ENCODE measurements at regions not wholly inside any gene's neighbourhood (a gene's known extent, or its start where the extent isn't known, plus 50 kb on each side); places are given as distances from the start of the nearest gene placed in this dataset.
"Not testable (repeated sequence)": the region's sequence is repeated elsewhere in the genome, so short reads cannot be mapped to it uniquely, and the experiment has no call there.

- not testable (repeated sequence) for FAIRE-seq; DNase-seq (ENCODE audit: insufficient read length, low spot score)
These were observed 56.2 kb upstream of the CCZ1B start for GRCh38 chr7:6882321-6882721.

GRCh38 chr7:6883756-6884155 lies 57.7 kb upstream of the CCZ1B start:
- not testable (repeated sequence) for FAIRE-seq; DNase-seq (ENCODE audit: insufficient read length, low spot score)

GRCh38 chr7:6886198-6886597 lies 60.1 kb upstream of the CCZ1B start:
- DNase-seq (ENCODE audit: insufficient read length, low spot score): no peak
- FAIRE-seq: no peak
- TF ChIP-seq CTCF (IDR thresholded peaks at IDR 0.05; ENCODE audit: insufficient read depth, missing control alignments): no peak

- not testable (repeated sequence) for FAIRE-seq; DNase-seq (ENCODE audit: insufficient read length, low spot score)
These were observed 62.4 kb upstream of the CCZ1B start for GRCh38 chr7:6888267-6889045.

GRCh38 chr7:6889252-6889812 lies 63.3 kb upstream of the CCZ1B start:
- DNase-seq (ENCODE audit: insufficient read length, low spot score) (no peak), FAIRE-seq (no peak)
- TF ChIP-seq CTCF (IDR thresholded peaks at IDR 0.05; ENCODE audit: insufficient read depth, missing control alignments): no peak

GRCh38 chr7:6902097-6902518 lies 76.0 kb upstream of the CCZ1B start:
- DNase-seq (ENCODE audit: insufficient read length, low spot score); FAIRE-seq: not testable (repeated sequence)

GRCh38 chr7:6903289-6903688 lies 77.2 kb upstream of the CCZ1B start:
- FAIRE-seq; DNase-seq (ENCODE audit: insufficient read length, low spot score): not testable (repeated sequence)

GRCh38 chr7:6903792-6904191 lies 77.7 kb upstream of the CCZ1B start:
- DNase-seq (ENCODE audit: insufficient read length, low spot score); FAIRE-seq: not testable (repeated sequence)

- no peak for DNase-seq (ENCODE audit: insufficient read length, low spot score)
- FAIRE-seq: no peak
- no peak for TF ChIP-seq CTCF (IDR thresholded peaks at IDR 0.05; ENCODE audit: insufficient read depth, missing control alignments)
These were observed 91.2 kb upstream of the CCZ1B start for GRCh38 chr7:6917258-6917657.

GRCh38 chr7:6919169-6919568 lies 93.1 kb upstream of the CCZ1B start:
- not testable (repeated sequence) for FAIRE-seq; DNase-seq (ENCODE audit: insufficient read length, low spot score)

- not testable (repeated sequence) for FAIRE-seq; DNase-seq (ENCODE audit: insufficient read length, low spot score)
These were observed 98.4 kb upstream of the CCZ1B start for GRCh38 chr7:6924523-6924922.

- not testable (repeated sequence) for DNase-seq (ENCODE audit: insufficient read length, low spot score); FAIRE-seq
These were observed 100.4 kb upstream of the CCZ1B start for GRCh38 chr7:6926193-6927174.

- DNase-seq (ENCODE audit: insufficient read length, low spot score); FAIRE-seq: not testable (repeated sequence)
These were observed 101.6 kb upstream of the CCZ1B start for GRCh38 chr7:6927643-6928042.

GRCh38 chr7:6929588-6929987 lies 103.5 kb upstream of the CCZ1B start:
- FAIRE-seq; DNase-seq (ENCODE audit: insufficient read length, low spot score): not testable (repeated sequence)

- not testable (repeated sequence) for FAIRE-seq; DNase-seq (ENCODE audit: insufficient read length, low spot score)
These were observed 104.1 kb upstream of the CCZ1B start for GRCh38 chr7:6930081-6930635.
